Embryonic facial prominence (tissue), 1 donor: ENCODE measurements at regions not wholly inside any gene's neighbourhood (a gene's known extent, or its start where the extent isn't known, plus 50 kb on each side); places are given as distances from the start of the nearest gene placed in this dataset.

ENCODE experiments used
- DNase-seq: peaks from one replicate; pipeline ENCODE4 v3.0.0-alpha.2; 2016; ENCODE audit errors: extremely low spot score

DNA sequence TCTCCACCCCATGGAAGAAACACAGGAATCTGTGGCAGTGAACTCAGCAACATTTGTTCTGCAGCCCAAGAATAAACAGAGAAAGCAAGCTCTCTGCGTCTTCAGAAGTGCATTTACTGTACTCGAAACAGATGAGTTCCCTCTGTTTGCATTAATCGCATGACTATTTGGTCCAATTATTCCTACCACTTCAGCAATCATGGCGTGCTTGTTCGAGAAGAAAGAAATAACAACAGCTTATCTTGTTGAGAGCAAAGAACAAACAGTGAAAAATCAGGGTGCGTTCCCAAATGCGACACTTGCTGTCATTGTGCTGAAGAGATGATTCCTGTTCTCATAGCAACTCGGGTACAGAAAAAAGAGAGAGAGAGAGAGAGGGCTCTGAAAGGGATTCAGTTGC lies 445.3 kb upstream of the MAF start:
- DNase-seq: no peak

GRCh38 chr16:80041410-80041809 lies 440.9 kb upstream of the MAF start:
- no peak for DNase-seq

GRCh38 chr16:80040814-80041213 lies 440.3 kb upstream of the MAF start:
- DNase-seq: no peak

- no peak for DNase-seq
Measured at GRCh38 chr16:80040413-80040812, 439.9 kb upstream of the MAF start.

DNA sequence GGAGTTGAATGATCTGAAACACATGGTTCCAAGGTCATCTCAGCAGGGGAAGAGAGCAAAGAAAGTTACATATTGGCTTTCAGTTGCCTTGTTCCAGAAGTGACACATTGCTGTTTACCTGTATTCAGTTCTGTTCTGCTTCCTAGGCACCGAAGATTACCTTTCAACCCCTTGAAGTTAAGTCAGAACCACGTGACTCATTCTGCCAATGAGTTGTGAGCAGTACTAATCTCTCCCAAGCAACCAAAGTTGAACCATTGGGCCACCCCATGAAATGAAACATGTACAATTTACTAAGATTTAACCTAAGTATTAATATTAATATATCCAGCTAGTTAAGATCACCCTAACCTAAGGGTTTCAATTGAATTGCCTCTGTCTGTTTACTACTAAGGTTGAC lies 439.2 kb upstream of the MAF start:
- DNase-seq: no peak

DNA sequence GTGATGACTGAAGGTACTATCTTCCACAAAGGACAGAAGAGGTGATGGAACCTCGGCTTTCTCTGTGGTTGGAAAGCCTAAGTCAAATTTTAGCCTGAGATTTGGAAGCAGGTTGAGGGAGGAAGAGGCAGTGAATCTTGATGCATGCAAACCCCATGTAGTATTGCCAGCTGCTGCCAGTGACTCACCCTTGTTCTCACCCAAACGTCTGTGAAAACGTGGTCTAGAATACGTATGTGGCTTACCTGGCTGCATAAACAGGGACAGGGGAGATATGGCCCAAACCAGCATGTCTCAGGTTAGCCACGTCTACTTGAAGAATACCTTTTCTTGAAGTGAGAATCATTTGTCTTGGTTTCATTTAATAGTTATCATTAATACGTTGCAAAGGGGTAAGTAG lies 438.0 kb upstream of the MAF start:
- DNase-seq: no peak

DNA sequence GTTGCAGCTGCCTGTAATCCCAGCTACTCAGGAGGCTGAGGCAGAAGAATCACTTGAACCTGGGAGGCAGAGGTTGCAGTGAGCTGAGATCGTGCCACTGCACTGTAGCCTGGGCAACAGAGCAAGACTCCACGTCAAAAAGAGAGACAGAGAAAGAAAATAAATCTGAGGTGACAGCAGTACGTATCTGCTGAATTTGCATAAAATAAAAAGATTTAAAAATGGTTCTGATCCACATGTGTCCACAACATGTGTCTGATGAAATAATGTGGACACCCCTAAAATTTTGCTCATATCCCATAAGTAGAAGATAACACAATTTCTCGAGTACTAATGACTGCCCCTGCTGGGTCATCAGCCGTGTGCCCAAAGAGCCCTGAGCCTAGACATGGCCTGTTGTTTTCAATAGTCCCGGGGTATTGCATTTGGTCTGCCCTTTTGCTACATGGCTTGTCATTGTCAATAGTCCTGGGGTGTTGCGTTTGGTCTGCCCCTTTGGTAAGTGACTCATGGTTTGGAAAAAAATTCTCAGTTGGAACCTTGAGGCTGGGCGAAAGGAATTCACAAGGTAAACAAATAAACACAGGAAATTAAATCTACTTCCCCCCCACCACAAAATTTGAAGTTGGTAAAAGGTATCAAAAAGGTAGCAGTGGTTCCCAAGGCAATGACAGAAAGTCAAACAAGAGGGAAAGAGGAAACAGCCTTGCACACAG lies 434.6 kb upstream of the MAF start:
- no peak for DNase-seq

DNA sequence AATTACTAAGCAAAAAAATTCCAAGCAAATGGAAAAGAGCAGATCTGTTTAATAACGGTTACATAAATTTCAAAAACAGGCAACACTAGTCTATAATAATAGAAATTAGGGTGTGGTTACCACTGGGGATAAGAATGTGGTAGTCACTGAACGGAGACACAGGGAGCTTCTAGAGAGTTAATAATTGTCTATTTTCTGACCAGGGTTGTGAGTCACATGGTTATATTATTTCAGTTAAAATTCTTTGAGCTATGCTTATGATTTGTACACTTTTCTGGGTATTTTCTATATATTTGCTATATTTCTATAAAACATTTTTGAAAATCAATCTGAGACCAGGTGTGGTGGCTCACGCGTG lies 433.9 kb upstream of the MAF start:
- no peak for DNase-seq

DNA sequence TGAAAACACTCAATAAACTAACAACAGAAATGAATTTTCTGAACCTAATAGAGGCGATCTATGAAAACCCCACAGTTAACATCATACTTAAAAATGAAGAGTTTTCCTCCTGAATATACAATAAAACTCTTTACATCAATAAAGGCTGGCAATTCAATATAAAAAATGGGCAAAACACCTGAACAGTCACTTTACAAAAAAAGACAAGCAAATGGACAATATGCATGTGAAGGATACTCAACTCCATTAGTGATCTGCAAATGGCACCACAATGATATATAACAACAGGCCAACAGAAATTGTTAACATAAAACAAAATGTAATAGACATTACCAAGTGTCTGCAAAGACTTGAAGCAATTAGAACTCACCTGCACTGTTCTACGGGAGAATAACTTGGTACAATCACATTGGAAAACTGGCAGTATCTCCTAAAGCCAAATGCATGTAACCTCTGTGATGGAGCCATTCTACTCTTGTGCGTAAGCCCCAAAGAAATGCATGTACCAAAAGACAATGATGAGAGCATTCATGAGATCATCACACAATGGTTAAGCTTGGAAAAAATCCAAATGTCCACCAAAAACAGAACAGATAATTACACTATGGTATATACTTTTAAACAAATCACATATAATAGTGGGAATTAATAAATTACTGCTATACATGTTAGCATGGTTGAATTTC lies 433.4 kb upstream of the MAF start:
- DNase-seq: no peak

- no peak for DNase-seq
Measured at GRCh38 chr16:80029761-80030481, 429.4 kb upstream of the MAF start.

DNA sequence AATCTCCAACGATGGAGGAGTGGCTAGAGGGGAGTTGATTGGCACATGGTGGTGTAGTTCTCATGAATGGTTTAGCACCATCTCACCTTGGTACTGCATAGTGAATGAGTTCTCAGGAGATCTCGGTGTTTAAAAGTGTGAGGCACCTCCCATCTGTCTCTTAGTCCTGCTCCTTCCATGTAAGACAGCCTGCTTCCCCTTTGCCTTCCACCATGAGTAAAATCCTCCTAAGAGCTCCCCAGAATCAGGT lies 428.8 kb upstream of the MAF start:
- no peak for DNase-seq

GRCh38 chr16:80028581-80029380 lies 428.2 kb upstream of the MAF start:
- DNase-seq: no peak

DNA sequence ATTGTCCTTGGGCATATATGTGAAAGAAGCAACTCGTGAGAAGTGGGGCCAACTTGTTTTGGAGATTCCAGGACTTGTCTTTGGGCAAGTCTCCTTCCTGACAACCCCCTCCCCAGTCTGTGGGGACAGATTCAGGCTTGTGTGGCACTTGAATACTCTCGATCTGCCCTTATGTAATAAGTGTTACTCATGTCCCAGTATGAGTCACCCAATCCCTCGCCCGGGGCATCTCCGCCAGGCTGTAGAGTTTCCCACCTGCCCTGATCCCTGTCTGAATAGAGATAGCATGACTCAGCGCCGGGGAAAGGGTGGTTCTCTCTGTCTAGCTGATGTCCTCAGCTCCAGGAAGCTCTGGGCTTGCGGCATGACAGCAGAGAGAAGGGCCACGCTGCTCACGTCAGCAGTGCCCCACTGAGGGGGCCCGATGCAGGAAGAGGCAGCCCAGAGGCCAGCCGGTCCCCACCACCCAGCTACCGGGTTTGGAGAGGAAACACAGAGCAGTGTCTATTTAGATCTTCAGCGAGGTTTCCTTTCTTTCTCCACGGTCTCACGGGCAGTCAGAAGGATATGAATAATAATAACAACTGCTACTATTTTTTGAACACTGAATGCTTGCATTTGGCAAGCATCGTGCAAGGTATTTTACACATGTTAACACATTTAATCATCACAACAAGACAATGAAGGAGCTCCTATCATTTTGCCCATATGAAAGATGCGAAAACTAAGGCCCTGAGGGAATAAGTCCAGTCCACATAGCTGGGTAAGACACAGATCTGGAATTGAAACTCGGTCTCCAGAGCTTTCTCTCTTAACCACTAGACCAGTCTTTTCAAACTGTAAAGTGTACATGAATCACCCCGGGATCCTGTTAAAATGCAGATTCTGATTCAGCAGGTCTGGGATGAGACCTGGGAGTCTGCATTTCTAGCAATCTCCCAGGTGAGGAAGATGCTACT lies 426.7 kb upstream of the MAF start:
- DNase-seq: no peak

DNA sequence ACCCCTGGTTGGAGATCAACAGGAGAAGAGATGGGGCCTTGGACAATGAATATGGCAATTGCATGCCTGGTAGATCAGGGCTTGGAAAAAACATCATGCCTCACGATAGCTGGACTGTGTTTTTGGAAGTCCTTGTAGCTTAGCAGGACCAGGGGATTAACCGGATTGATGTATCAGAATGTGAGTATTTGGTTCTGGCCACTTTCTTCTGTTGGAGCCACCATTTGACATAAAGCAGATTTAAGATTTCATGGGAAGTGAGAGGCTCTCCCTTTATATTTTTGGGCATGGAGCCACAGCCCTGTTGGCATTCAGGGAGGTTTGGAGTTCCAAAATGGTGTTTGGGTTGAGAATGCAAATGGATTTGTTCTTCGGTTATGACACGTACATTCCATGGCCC lies 424.7 kb upstream of the MAF start:
- DNase-seq: no peak

DNA sequence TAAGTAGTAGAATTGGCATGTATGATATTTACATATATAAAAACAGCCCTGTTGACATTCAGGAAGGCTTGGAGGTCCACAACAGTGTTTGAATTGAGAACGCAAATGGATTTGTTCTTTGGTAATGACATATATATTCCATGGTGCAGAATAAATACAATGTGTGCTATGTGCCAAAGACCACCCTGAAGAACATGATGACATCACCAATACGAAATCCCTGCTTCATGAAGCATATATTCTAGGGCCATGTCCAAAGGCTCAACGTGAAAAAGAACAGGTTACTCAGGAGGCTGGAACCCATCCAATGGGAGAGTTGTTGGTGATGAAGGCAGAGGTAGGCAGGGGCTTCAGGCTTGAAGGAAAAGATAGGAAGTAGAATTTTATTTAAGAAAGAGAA lies 423.9 kb upstream of the MAF start:
- no peak for DNase-seq

DNA sequence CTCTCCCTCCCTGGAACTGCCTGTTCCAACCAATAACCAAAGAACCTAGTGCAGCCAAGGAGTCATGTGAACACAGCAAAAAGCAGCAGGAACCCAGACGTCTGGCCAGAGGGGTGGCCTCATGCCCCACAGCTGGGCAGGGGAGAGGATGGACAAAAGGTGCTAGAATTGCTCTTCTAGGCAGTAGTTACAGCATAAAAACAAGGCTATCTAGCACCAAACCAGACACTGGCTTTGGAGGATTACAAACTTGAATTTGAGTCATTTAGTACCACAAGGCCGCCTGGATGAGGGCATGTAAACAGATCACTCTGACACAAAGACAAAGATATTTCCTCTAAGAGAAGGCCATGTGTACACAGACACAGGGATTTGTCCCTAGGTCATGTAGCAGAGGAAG lies 423.3 kb upstream of the MAF start:
- DNase-seq: no peak

GRCh38 chr16:80019395-80019794 lies 418.9 kb upstream of the MAF start:
- DNase-seq: no peak

DNA sequence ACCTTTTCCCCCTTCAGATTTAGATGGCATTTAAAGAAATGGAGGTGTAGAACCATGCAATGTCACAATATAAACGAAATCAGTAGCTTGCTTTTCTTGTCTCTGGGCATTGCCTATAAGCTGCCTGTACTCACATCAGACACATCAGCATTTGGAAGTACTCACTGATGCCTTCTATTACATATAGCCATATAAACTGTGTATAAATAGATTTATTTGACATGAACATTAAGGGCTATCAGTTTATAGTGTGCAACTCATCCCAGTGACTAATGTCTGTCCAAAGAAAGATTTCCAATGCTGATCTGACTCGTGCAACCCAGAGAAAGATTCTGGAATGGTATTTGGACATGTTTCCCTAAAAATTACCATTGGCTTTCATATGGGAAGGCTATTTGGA lies 417.9 kb upstream of the MAF start:
- no peak for DNase-seq

DNA sequence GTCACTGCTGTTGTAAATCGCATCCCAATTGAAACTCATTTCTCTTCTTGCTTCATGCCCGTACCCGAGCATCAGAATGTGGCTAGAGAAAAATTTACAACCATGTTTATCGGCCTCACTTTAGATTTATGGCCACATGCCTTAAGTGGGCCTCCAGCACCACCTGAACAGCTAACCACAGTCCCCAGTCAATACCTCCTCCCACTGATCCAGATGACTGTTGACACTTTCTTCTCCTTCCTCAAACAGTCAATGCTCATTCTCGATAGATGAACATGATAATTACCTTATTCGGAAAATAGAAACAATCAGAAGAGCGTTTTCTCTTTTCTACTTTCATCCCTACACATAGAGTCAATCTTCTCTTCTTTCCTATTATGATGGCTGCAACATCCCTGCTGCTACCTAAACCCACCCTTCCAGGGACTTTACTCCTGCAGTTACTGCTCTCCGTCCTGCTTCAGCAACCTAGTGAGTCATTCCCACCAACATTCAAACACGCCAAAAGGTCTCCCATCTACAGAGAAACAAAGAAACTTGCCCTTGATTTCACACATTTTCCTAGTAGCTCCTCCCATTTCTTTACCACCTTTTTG lies 416.3 kb upstream of the MAF start:
- no peak for DNase-seq

- DNase-seq: no peak
Measured at GRCh38 chr16:80015566-80015965, 415.0 kb upstream of the MAF start.
